ACHN (cell line): ENCODE measurements at regions not wholly inside any gene's neighbourhood (a gene's known extent, or its start where the extent isn't known, plus 50 kb on each side); places are given as distances from the start of the nearest gene placed in this dataset.

Source experiments
- DNase-seq: peaks from one replicate; pipeline ENCODE4 v3.0.0-alpha.2; 2015
- in situ Hi-C: cut with HindIII; loops from 2 replicates; pipeline ENCODE4 v1.10.0; 2017; ENCODE audit warnings: low sequenced_read_pairs, low pct_ligation_motif_present, low pct_unique_long_range_greater_than_20kb

DNA sequence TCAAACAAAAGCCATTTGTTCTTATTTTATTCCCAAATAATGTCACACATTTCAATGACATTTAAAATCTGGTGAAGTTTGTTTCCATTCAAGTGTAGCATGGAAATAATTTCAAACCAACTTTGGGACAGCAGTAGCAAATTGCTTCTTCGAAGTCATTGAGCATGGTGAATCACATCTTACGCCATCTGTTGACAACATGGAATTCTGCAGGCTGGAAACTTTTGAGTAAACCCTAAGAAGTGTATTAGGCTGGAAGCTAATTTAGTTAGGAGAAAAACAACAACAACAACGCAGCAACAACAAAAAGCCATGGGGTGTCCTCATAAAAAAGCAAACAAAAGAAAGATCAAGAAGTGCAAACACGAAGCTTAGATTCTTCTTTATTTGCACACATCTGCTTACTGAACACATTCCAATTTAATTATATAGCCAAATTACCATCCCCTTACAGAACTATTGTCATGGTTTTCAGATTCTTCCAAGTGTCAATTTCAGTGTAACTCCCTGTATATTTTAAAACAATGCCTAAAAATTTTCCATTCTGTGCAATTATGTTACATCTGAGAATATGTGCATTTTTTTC lies 659.0 kb upstream of the CDH7 start:
- DNase-seq, result peak; percentile 47
- in situ Hi-C loops, result no loop called here

DNA sequence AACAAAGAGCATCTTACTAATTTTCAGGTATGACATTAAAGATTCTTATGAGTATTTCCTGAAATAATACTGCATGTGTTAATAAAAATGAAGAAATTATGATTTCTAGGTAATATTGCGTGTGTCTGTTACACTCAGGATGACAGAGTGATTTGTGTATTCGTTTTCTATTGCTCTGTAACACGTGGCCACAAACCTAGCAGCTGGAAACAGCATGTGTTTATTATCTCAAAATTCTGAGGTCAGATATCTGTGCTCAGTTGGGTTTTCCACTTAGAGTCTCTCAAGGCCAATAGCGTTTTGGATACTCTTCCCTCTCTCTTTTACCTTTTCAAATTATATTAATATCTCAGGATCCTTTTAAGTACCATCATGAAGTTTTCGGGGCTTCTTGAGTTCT lies 667.9 kb upstream of the CDH7 start:
- DNase-seq, result no peak
- in situ Hi-C loops, result no loop called here

DNA sequence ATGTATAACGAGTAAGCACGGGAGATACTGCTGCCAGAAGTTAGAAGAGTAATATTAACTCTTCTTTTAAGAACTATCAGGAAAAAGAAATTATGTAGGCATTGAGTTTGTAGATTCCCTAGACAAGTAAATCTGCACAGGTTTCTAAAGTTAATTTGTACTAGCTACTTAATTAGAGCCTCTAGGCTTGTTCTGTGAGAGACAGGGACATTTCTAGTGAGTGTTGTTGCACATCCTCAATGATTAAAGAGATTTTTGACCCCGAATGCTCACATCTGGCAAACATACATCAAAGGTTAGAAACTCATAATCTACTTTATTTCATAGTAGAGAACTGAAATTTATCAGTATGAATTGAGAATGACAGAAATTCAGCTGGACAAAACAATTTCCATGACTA lies 669.0 kb upstream of the CDH7 start:
- in situ Hi-C loops, result no loop called here

DNA sequence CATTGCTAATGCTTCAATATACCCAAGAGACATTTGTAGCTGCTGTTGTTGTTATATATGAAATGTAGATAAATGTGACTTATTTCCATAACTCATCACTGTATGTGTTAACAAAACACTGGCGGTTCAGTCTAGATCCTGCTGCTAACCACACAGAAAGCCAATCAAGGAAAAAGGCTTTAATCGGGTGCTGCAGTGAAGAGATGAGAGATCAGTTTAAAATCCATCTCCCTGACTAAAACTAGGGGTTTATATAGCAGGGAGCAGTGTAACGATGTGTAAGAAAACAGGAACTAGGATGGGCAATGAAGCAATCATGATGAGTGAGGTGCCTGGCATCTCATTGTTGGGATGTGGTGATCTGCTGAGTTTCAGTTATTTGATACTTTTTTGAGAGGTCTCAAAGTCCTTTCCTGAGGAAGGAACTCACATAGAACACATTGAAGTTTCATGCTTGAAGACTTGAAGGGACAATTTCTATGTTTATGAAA lies 677.7 kb upstream of the CDH7 start:
- DNase-seq, result no peak
- in situ Hi-C loops, result no loop called here

More for the DNA sequence above, 669.0 kb upstream of the CDH7 start:
- no peak for DNase-seq

DNA sequence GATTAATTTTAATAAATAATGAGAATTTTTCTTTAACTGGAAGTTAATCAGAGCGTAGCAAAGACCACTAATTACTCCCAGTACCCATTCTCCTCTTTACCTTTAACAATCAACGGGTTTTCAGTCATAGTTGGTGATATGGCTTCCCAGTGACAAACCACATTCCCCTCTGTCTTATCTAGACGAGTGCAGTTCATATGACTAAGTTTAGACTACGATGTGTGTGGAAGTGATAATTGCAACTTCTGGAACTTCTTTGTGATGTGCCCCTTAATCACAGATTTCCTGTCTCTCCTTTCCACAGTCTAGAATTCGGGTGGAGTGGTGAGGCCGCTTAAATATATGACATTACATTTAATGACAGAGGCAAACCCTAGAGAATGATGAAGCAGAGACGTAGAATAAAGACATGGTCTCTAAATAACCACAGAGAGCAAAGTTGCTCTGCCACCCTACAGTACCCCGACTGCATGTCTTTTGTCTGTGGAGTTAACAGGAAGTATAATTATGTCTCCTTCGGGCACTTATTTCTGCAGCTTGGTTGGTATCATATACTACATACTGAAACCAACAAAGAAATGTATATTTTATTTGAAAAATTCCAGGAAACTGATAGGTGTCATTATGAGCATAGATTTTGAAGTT lies 693.3 kb upstream of the CDH7 start:
- DNase-seq, result no peak
- in situ Hi-C loops, result no loop called here

DNA sequence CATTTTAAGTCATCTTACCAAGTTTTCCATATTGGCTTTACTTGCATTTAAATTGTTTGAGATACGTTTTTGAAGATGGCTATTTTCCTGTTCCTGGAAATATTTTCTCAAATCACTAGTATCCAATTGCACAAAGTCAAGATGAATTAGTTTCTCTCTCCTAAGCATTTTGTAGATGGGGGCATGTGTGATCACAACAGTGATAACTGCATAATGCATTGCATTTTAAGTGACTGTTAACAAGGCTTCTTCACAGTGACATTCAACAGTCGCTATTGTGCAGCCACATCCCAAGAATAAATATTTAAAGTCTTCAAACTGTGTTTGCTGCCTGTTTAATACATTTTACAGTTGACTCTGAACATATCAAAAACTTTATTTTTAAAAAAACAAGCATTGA lies 694.2 kb upstream of the CDH7 start:
- in situ Hi-C loops, result no loop called here

DNA sequence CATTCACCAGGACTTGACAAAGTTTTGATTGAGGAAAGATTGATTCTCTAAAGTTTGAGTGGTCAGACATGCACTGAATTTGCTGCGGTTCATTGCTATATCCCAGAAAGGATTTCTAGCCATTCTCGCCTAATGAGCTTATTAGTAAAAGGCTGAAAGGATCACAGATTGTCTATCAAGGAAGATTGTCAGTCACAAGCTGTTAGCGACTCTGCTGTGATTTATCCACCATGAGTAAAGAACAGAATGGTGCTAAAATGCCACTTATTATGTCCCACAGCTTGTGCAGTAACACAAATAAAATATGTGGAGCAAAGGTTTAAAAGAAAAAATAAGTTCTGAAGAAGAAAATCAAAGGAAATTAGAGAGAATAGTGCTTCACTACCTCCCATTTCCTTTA lies 701.2 kb upstream of the CDH7 start:
- no peak for DNase-seq
- in situ Hi-C loops, result no loop called here

More for the DNA sequence above, 694.2 kb upstream of the CDH7 start:
- no peak for DNase-seq

DNA sequence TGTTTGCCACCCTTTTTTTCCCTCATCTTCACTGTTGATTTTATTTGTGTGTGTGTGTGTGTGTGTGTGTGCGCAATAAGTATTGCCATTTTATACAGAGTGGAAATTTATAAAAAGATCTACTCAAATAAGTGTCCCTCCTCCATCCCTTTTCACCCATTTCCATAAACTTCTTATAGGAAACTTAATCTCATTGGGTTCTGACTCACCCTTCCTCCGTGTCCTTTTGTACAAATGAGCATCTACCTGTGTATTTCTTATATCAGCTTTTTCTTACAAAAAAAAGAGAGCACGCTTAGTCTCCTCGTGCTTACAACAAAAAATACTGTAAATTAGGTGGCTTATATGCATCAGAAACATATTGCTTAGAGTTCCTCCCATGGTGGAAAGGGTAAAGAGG lies 711.2 kb upstream of the CDH7 start:
- in situ Hi-C loops, result no loop called here
- DNase-seq, result no peak

DNA sequence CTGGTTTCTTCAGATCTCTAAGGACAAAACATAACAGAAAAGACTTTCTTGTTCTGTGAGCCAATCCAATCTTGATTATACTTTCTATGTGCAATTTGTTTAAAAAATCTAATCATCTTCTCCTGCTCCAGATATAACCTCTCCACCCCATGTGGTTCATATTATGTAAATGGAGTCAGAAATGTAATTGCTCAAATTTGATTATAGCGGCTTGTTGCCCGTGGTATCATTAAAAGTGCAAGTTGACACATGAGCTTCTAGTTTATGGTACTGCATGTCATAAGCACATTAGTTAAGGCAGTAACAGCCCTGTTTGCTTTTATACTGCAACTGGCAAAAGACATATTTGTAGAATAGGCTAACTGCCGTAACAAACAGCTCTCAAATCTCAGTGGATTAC lies 715.1 kb upstream of the CDH7 start:
- in situ Hi-C loops, result no loop called here

DNA sequence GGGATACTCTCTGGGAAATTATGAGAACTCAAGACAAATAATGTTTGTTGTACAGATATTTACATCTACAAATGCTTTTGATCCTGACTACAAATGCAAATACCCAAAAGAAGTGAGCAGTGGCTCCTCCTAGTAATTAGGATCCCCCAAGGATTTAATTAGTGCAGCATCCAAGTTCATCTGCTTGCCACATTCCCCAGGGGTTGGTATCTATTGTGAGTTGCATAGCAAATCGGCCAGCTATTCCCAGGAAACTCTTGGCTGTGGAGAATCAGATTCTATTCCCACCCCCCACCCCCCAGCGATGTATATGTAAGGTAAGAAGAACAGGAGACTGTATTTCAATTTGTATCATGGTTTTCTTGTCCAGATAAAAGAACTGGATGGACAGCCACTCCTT lies 725.1 kb upstream of the CDH7 start:
- DNase-seq, result no peak
- in situ Hi-C loops, result no loop called here

More for the DNA sequence above, 715.1 kb upstream of the CDH7 start:
- no peak for DNase-seq

DNA sequence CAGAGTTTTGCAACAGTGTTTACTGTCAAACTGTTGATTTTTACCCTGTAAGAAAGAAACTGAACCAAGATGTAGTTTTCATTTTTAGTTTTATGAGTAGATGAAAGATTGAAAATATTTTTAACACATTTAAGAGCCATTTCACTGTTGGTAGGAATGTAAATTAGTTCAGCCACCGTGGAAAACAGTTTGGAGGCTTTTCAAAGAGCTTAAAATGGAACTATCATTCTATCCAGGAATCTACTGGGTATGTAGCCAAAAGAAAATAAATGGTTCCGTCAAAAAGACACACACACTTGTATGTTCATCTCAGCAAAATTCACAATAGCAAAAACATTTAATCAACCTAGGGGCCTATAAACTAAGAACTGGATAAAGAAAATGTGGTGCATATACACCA lies 729.8 kb upstream of the CDH7 start:
- in situ Hi-C loops, result no loop called here
- DNase-seq, result no peak

DNA sequence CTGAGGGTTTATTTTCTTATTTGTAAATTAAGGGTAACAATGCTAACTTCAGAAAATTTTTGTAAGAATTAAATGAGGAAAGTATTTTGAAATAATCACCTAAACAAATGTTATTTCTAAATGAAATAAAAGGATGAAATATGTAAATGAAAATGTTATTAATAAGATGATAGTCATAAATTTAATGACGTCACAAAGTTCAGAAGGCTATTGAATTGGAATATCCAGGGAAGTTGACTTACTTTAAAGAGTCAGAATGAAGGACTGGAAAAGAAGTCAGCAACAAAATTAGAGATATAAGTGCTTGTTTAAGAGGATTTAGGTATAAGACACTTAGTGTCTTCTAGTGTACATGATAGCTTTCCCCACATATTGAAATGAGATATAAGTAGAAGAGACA lies 732.6 kb upstream of the CDH7 start:
- no peak for DNase-seq
- in situ Hi-C loops, result no loop called here

DNA sequence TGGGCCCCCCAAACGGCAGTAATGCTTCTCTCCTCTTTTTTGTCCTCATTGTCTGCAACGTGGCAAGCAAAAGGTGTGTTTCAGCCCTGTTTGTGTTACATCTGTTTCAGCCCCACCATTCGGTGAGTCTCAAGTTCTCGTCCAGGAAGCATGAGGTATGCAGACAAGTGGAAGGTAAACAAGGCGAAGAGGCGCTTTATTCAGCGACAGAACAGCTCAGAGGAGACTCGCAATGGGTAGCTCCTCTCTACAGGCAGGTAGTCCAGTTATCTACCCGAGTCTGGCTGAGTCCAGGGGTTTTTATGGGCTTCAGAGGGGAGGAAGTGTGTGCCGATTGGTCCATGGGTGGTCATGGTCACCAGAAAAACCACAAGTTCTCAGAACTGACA lies 733.4 kb upstream of the CDH7 start:
- no peak for DNase-seq
- in situ Hi-C loops, result no loop called here

DNA sequence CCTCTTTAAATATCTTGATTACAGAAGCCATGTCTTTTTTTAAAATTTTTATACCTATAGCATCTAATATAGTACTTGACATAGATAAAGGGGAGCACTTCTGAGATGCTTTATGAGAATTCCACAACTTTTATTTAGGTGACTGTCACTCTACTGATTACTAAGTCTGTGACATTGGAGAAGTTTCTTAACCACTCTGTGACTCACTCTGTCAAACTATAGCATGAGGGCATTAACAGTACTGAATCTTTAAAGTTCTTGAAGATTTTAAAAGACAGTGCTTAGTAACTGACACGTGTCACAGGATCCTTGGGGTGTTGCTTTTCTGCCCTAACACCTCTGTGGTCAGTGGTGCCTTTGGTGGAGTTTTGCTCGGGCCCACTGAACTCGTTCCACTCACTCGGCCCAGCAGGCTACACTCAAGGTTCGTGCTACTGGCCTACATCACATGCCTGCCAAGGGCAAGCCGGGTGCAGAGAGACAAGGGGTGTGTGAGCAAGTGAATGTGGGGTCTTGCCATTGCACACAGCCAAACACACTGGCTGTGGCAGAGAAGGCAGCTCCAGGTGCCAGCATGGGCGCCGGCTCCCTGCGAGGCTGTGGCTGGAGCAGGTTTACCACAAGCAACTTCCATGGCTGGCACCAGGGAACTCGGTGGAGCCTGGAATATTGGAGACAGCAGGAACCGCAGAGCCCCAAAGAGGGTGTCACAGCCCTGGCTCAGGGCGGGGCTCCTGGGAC lies 734.0 kb upstream of the CDH7 start:
- no peak for DNase-seq
- in situ Hi-C loops, result no loop called here

DNA sequence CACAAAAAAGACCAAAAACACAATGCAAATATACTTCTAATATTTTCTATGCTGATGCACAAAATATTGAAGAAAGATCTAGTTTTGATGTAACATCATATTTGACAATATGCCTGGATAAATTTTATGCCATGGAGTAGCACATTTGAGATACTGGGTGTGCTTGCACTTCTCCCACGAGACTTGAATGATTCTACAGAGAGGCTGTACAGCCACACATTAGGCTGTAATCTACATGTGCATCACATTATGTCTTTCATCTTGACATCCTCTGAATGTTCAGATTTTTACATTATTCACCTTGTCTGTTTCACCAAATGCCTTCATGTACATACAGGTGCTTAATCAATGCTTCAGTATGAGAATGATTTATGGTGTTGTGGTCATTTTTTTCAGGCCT lies 756.4 kb upstream of the CDH7 start:
- no peak for DNase-seq
- in situ Hi-C loops, result no loop called here

DNA sequence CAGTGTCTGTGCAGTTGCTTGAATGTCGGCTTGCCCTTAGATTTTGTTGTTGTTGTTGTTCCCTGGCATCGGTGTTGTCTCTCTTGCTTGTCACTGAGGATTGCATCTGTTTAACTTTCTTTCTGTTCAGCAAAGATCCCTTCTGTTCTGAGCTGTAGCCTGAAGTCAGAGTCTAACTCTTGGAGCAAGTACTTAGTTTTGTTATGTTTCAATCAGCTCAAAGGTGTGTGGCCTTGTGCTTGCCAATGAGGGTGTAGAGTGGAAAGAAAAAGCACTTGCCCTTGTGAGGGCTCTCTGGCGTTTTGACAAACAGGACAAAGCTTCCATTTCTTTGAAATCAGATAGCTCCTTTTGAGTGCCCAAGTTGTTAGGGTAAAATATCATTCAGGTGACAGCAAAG lies 757.1 kb upstream of the CDH7 start:
- in situ Hi-C loops, result no loop called here
- DNase-seq, result no peak

DNA sequence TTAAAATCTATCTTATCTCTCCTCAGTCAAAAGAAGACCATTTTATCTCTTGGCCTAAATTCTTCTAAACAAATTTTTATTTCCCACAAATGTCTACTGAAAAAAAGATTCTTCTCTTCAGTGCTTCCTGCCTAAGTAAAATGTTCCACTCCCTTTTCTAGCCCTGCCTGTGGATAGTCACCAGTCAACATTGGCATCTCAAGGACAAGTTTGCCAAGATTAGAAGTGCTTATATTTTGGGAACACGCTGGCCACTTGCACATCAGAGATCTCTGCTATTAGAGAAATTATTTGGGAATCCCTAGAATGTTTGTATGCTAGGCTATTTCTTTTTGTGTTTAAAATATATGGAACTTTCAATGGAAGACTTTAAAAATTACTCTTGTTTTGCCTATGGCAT lies 758.2 kb upstream of the CDH7 start:
- DNase-seq, result no peak
- in situ Hi-C loops, result no loop called here

DNA sequence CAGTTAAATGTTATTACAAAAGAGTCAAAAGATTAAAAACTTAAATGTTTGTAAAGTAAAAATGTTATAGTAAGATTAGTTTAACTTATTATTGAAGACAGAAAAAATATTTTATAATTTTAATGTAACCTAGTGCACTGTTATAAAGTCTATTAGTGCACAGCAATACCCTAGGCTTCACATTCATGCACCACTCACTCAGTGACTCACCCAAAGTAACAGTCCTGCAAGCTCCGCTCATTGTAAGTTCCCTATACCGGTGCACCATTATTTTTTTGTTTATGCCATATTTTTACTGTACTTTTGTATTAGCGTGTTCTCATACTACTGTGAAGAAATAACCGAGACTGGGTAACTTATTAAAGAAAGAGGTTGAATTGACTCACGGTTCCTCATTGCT lies 759.7 kb upstream of the CDH7 start:
- DNase-seq, result no peak
- in situ Hi-C loops, result no loop called here

DNA sequence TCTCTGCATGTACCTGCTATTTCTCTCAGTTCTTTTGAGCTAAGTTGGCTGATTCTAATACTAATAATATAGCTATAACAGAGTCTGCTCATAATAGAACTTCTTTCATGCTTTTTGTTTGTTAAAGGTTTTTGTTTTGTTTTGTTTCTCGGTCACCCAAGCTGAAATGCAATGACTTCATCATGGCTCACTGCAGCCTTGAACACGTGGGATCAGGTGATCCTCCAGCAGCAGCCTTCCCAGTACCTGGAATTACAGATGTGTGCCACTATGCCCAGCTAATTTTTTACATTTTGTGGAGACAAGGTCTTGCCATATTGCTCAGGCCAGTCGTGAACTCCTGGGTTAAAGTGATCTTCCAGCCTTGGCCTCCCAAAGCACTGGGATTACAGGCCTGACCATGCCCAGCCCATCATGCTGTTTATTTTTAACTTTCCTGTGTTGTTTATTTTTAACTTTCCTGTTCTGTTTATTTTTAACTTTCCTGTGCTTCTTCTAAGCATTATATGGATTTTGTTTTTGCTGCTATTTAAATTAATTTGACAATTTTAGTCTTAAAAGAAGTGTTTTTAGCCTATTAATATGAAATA lies 763.8 kb upstream of the CDH7 start:
- in situ Hi-C loops, result no loop called here
- DNase-seq, result no peak
